Mammary epithelial cell (primary cell): ENCODE measurements at regions not wholly inside any gene's neighbourhood (a gene's known extent, or its start where the extent isn't known, plus 50 kb on each side); places are given as distances from the start of the nearest gene placed in this dataset.

Source experiments
- CTCF ChIP-seq, 2 donors: IDR thresholded peaks in 1 of 2; conservative IDR thresholded peaks in 1 of 2; 2 replicates each; pipeline ENCODE4 v1.5.1; 2011 to 2012; ENCODE audit warnings: inconsistent platforms in 2 of 2, low read length in 2 of 2, mild to moderate bottlenecking in 2 of 2, control low read depth in 1 of 2, low read depth in 1 of 2; ENCODE audit not compliant: insufficient read depth in 1 of 2; ENCODE audit errors: extremely low read depth in 1 of 2
- EZH2 ChIP-seq: IDR thresholded peaks from 2 replicates; pipeline ENCODE4 v1.6.1; 2012; ENCODE audit warnings: low read length, inconsistent platforms, borderline replicate concordance

GRCh38 chr1:82225421-82226185 lies 424.9 kb downstream of the ADGRL2 start:
- TF ChIP-seq CTCF (conservative IDR thresholded peaks at IDR 0.05 in 1 of 2, IDR thresholded peaks at IDR 0.05 in 1 of 2; ENCODE audit: extremely low read depth in 1 of 2, insufficient read depth in 1 of 2, low read depth in 1 of 2, low read length in 2 of 2): no peak
- no peak for TF ChIP-seq EZH2
